OCI-LY7 (cell line): ENCODE measurements at regions not wholly inside any gene's neighbourhood (a gene's known extent, or its start where the extent isn't known, plus 50 kb on each side); places are given as distances from the start of the nearest gene placed in this dataset.

Experiments
- BruUV-seq: library from RNA; stranded (reverse); fragments of 400-500 nt; replicated peaks from 2 replicates; lab custom pipeline; 2021; lab: Mats Ljungman, UMichigan
- CTCF ChIA-PET: fragments of 300-600 bp; sonication (Branson Sonifier 250); formaldehyde crosslinking; loops from one replicate; lab custom pipeline; 2022; ENCODE audit warnings: antibody characterized with exemption; ENCODE audit not compliant: unreplicated experiment; lab: Charles Lee
- POLR2A ChIA-PET: fragments of 300-600 bp; sonication (Branson Sonifier 250); formaldehyde crosslinking; loops from one replicate; lab custom pipeline; 2022; ENCODE audit warnings: antibody characterized with exemption; lab: Charles Lee
- DNase-seq: peaks from one replicate; pipeline ENCODE4 v3.0.0-alpha.2; 2015; ENCODE audit warnings: low spot score
- H2AFZ ChIP-seq: fragments of 200-600 bp; sonication (generic), shearing (Covaris generic); 2 replicates; pipeline ENCODE4 v1.6.1; 2014; ENCODE audit warnings: mild to moderate bottlenecking, antibody characterized with exemption, low read length, moderate library complexity
- H3K27ac ChIP-seq: fragments of 200-600 bp; sonication (generic); 2 replicates; pipeline ENCODE4 v1.5.1; 2014; ENCODE audit warnings: mixed run types, low read depth, mild to moderate bottlenecking, moderate library complexity, low read length, inconsistent platforms; ENCODE audit not compliant: poor library complexity, severe bottlenecking
- H3K36me3 ChIP-seq: fragments of 200-600 bp; sonication (generic); 2 replicates; pipeline ENCODE4 v1.6.1; 2014; ENCODE audit warnings: mild to moderate bottlenecking, antibody characterized with exemption, low read length, moderate library complexity, mixed read lengths; ENCODE audit not compliant: insufficient read depth
- H3K4me1 ChIP-seq: fragments of 200-600 bp; sonication (generic); 2 replicates; pipeline ENCODE4 v1.5.1; 2014; ENCODE audit warnings: mild to moderate bottlenecking, low read length; ENCODE audit not compliant: insufficient read depth, poor library complexity, severe bottlenecking
- H3K4me2 ChIP-seq: fragments of 200-600 bp; sonication (generic); 2 replicates; pipeline ENCODE4 v1.6.1; 2014; ENCODE audit warnings: mild to moderate bottlenecking, low read length
- H3K4me3 ChIP-seq: fragments of 200-600 bp; sonication (generic); 2 replicates; pipeline ENCODE4 v1.5.1; 2014; ENCODE audit warnings: mild to moderate bottlenecking, low read depth, low read length; ENCODE audit not compliant: poor library complexity, severe bottlenecking
- H3K79me2 ChIP-seq: fragments of 200-600 bp; sonication (generic); 2 replicates; pipeline ENCODE4 v1.6.1; 2016; ENCODE audit warnings: low read depth, mild to moderate bottlenecking, low read length, moderate library complexity, mixed read lengths; ENCODE audit not compliant: insufficient read depth
- H3K9me2 ChIP-seq: fragments of 200-600 bp; sonication (generic); 2 replicates; pipeline ENCODE4 v1.6.1; 2016; ENCODE audit warnings: mild to moderate bottlenecking, low read length, mixed read lengths; ENCODE audit not compliant: insufficient read depth
- H3K9me3 ChIP-seq: fragments of 200-600 bp; sonication (generic); 2 replicates; pipeline ENCODE4 v1.6.1; 2014; ENCODE audit warnings: mild to moderate bottlenecking, mixed run types, low read length, mixed read lengths
- H4K20me1 ChIP-seq: fragments of 200-600 bp; sonication (generic); 2 replicates; pipeline ENCODE4 v1.6.1; 2014; ENCODE audit warnings: mild to moderate bottlenecking, antibody characterized with exemption, low read length, moderate library complexity, mixed read lengths; ENCODE audit not compliant: insufficient read depth
- EZH2phosphoT487 ChIP-seq: fragments of 200-600 bp; sonication (generic); IDR thresholded peaks from 2 replicates; pipeline ENCODE4 v1.6.1; 2018; ENCODE audit warnings: low read depth, borderline replicate concordance, mild to moderate bottlenecking, mixed run types, antibody characterized with exemption, low read length, moderate library complexity, mixed read lengths
- intact Hi-C: fragments of 100-400 bp; cut with micrococcal nuclease; formaldehyde crosslinking; loops from one replicate; pipeline ENCODE4 v1.10.0; 2022; ENCODE audit not compliant: unreplicated experiment
- TF ChIP-seq, protein P1 (sequence below): fragments of 200-600 bp; sonication (generic); conservative IDR thresholded peaks from 2 replicates; pipeline ENCODE4 v1.5.1; 2014; ENCODE audit warnings: mild to moderate bottlenecking, antibody characterized with exemption, low read length, moderate library complexity, mixed read lengths

GRCh38 chr6:5909721-5910120 lies 97.0 kb downstream of the NRN1 start:
- H2AFZ ChIP-seq, result no peak overlapping the region
- ChIA-PET POLR2A (interaction anchor here (0.6 to 1.0 kb wide), 4 partner anchors 13 to 105 kb away, joined by 3 to 4 read pairs (median 4); no protein-coding TSS in a partner anchor), CTCF (no interaction called here)
- no peak overlapping the region for H3K27ac ChIP-seq
- no peaks in the 10 kb centered on the region for H3K9me3 ChIP-seq
- no peaks in the 10 kb centered on the region for H3K9me2 ChIP-seq
- H3K4me1 ChIP-seq, result no peaks in the 10 kb centered on the region
- H3K36me3 ChIP-seq, result no peaks in the 10 kb centered on the region
- no peak for DNase-seq
- H3K4me3 ChIP-seq, result no peak overlapping the region
- intact Hi-C loops, result no loop called here
- H3K4me2 ChIP-seq, result no peak overlapping the region
- TF ChIP-seq, protein P1, sequence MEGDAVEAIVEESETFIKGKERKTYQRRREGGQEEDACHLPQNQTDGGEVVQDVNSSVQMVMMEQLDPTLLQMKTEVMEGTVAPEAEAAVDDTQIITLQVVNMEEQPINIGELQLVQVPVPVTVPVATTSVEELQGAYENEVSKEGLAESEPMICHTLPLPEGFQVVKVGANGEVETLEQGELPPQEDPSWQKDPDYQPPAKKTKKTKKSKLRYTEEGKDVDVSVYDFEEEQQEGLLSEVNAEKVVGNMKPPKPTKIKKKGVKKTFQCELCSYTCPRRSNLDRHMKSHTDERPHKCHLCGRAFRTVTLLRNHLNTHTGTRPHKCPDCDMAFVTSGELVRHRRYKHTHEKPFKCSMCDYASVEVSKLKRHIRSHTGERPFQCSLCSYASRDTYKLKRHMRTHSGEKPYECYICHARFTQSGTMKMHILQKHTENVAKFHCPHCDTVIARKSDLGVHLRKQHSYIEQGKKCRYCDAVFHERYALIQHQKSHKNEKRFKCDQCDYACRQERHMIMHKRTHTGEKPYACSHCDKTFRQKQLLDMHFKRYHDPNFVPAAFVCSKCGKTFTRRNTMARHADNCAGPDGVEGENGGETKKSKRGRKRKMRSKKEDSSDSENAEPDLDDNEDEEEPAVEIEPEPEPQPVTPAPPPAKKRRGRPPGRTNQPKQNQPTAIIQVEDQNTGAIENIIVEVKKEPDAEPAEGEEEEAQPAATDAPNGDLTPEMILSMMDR, result no peak
- TF ChIP-seq EZH2phosphoT487, result no peak
- H3K79me2 ChIP-seq, result no peaks in the 10 kb centered on the region
- H4K20me1 ChIP-seq, result no peaks in the 10 kb centered on the region
- BruUV-seq, result no TSS peak

DNA sequence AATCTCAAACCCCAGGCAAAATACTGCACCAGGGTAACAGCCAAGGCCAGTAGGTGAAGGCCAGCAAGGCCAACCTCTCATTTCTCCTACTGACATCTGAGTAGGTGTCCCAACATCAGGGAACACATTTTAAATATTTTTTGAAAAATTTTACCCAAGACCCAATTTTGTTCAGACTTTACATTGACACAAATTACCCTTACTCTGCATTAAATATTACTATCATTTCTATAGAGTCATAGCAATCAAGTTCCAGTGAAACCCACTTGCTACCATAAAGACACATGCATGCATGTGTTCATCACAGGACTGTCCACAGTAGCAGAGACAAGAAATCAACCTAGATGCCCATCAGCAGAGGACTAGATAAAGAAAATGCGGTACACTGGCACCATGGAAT lies 99.9 kb downstream of the NRN1 start:
- H3K4me1 ChIP-seq, result no peaks in the 10 kb centered on the region
- CTCF ChIA-PET, result no interaction called here
- no peaks in the 10 kb centered on the region for H3K79me2 ChIP-seq
- no peak for DNase-seq
- BruUV-seq, result no TSS peak
- no peak for TF ChIP-seq EZH2phosphoT487
- TF ChIP-seq, protein P1, result no peak
- no peak overlapping the region for H3K4me3 ChIP-seq
- H3K9me2 ChIP-seq, result no peaks in the 10 kb centered on the region
- H3K4me2 ChIP-seq, result no peak overlapping the region
- intact Hi-C loops, result no loop called here
- H4K20me1 ChIP-seq, result no peaks in the 10 kb centered on the region
- H3K9me3 ChIP-seq, result no peaks in the 10 kb centered on the region
- H3K36me3 ChIP-seq, result no peaks in the 10 kb centered on the region
- H2AFZ ChIP-seq, result no peak overlapping the region
- no peak overlapping the region for H3K27ac ChIP-seq
- POLR2A ChIA-PET, result no interaction called here

DNA sequence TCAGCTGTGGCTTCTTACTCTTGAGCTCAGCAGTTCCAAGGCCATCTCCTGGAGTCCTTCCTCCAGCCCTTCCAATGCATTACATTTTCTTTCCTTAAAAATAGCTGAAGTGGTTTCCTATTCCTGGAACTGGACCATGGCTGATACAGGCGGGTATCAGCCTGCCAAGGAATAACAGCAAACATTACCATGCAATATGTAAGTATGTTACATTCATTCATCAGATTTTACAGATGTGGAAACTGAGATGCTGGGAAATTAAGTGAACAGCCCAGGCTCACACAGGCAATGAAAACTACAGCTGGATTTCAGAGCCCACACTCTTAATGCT lies 100.4 kb downstream of the NRN1 start:
- DNase-seq, result no peak
- ChIA-PET CTCF (no interaction called here), POLR2A (no interaction called here)
- Histone ChIP-seq H3K4me3 (no peak overlapping the region), H3K4me2 (no peak overlapping the region), H3K79me2 (no peaks in the 10 kb centered on the region), H4K20me1 (no peaks in the 10 kb centered on the region), H3K9me3 (no peaks in the 10 kb centered on the region), H3K9me2 (no peaks in the 10 kb centered on the region), H3K27ac (no peak overlapping the region), H2AFZ (no peak overlapping the region), H3K4me1 (no peaks in the 10 kb centered on the region), H3K36me3 (no peaks in the 10 kb centered on the region)
- intact Hi-C loops, result no loop called here
- TF ChIP-seq EZH2phosphoT487, result no peak
- TF ChIP-seq, protein P1, result no peak
- BruUV-seq, result no TSS peak
